ENCODE measurements at regions not wholly inside any gene's neighbourhood (a gene's known extent, or its start where the extent isn't known, plus 50 kb on each side); places are given as distances from the start of the nearest gene placed in this dataset.
"Not testable (repeated sequence)": the region's sequence is repeated elsewhere in the genome, so short reads cannot be mapped to it uniquely, and the experiment has no call there.

DNA sequence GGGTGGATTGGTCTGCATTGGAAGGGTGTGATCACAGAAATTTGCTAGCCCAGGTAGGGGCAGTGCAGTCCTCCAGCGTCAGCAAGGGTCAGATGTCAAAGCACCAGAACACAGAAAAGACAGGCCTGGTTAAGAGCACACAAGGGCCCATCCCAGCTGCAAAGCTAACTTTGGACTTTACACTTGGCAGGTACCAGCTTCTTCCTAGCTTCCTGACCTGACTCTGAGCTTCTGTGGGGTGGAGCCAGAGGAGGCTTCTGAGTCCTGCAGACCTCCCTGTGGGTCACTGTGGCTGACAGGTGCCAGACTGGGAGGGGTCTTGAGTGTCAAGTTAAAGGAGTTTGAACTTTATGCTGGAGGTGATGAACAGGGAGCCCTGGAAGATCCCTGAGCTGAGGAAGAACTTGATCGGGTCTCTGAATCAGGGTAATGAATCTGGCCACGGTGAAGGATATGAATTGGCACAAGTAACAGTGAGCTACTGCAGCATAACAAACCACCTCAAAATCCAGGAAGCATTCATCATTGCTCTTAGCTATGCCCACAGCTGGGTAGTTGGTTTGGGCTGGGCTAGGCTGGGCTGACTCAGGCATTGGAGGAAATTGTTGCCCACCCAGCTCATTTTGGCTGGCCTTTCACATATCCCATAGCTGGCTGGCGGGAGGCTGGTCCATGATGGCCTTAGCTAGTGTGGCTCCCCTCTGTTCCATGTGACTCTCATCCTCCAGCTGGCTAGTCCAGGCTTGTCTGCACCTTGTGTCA is 63.4 kb downstream of the BARX1 start:
- TF ChIP-seq, protein P1, sequence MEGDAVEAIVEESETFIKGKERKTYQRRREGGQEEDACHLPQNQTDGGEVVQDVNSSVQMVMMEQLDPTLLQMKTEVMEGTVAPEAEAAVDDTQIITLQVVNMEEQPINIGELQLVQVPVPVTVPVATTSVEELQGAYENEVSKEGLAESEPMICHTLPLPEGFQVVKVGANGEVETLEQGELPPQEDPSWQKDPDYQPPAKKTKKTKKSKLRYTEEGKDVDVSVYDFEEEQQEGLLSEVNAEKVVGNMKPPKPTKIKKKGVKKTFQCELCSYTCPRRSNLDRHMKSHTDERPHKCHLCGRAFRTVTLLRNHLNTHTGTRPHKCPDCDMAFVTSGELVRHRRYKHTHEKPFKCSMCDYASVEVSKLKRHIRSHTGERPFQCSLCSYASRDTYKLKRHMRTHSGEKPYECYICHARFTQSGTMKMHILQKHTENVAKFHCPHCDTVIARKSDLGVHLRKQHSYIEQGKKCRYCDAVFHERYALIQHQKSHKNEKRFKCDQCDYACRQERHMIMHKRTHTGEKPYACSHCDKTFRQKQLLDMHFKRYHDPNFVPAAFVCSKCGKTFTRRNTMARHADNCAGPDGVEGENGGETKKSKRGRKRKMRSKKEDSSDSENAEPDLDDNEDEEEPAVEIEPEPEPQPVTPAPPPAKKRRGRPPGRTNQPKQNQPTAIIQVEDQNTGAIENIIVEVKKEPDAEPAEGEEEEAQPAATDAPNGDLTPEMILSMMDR (IDR thresholded peaks at IDR 0.05; ENCODE audit: low read depth, low read length): no peak

DNA sequence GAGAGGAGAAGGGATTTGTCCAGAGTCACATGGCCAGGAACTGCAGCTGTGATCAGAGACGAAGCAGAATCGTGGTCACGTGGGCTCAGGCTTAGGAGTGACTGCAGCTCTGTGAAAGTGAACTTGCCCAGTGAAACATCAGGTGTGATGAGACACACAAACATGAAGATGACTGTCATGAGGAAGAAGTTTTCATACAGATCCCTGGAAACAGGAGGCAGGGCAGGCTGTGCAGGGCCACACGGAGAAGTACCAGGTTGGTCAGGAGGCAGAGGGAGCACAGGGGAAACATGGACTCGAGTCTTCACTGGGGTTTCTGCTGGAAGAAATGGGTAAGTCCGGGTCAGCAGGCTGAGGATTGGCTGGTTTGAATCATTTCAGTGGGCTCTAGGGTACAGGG is 64.1 kb downstream of the BARX1 start:
- TF ChIP-seq, protein P1 (IDR thresholded peaks at IDR 0.05; ENCODE audit: low read depth, low read length): no peak
- no peak for DNase-seq (ENCODE audit: extremely low read depth, low read depth)

More for the DNA sequence above, 63.4 kb downstream of the BARX1 start:
- no peak for DNase-seq (ENCODE audit: extremely low read depth, low read depth)

DNA sequence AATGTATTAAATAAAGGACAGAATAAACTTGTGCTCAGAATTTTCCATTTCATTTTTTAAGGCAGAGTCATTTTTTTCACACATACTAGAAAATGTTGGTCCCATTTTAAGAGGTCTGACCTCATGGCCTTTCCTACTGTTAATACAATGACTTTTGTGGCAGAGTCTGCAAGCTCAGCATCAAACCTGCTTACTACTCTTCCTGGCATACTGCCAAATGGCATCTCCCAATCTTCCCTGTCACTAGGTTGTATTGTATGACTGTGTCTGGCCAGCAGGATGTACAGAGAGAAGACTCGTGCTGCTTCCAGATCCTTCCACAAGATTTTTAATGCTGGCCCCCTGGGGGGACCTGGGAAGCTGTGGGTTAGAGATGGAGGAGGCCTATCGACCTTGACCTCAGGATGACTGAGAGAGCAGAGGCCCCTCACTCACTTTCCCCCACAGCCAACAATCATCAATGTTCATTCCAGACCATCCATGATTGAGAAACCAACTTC is 64.7 kb downstream of the BARX1 start:
- DNase-seq (ENCODE audit: extremely low read depth, low read depth): no peak
- TF ChIP-seq, protein P1 (IDR thresholded peaks at IDR 0.05; ENCODE audit: low read depth, low read length): no peak

DNA sequence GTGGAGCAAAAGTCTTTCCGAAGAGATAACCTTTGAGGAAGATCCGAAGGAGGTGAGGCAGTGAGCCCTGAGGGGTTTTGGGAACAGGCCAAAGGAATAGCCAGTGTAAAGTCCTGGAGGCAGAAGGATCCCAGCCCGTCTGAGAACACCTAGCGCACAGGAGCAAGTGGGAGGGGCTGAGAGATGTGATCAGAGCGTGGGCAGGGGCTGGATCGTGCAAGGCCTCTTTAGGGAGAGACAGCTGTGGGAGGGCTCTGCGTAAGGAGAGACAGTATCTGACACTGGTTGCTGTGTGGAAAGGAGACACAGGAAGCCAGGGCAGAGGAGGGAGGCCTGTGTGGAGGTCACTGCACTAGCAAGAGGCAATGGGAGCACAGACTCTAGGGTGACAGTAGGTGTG is 68.2 kb downstream of the BARX1 start:
- DNase-seq (ENCODE audit: extremely low read depth, low read depth): no peak
- TF ChIP-seq, protein P1 (IDR thresholded peaks at IDR 0.05; ENCODE audit: low read depth, low read length): no peak

DNA sequence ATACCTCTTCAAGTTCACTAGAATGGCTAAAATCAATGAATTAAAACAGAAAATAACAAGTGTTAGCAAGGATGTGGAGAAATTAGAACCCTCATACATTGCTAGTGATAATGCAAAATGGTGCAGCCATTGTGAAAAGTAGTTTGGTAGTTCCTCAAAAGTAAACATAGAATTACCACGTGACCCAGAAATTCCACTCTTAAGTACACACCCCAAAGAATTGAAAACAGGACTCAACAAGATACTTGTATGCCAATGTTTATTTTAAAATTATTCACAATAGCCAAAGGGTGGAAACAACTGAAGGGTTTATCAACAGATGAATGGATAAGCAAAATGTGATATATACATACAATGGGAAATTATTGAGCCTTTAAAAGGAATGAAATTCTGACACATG is 70.3 kb downstream of the BARX1 start:
- DNase-seq (ENCODE audit: extremely low read depth, low read depth): no peak
- TF ChIP-seq, protein P1 (IDR thresholded peaks at IDR 0.05; ENCODE audit: low read depth, low read length): no peak

DNA sequence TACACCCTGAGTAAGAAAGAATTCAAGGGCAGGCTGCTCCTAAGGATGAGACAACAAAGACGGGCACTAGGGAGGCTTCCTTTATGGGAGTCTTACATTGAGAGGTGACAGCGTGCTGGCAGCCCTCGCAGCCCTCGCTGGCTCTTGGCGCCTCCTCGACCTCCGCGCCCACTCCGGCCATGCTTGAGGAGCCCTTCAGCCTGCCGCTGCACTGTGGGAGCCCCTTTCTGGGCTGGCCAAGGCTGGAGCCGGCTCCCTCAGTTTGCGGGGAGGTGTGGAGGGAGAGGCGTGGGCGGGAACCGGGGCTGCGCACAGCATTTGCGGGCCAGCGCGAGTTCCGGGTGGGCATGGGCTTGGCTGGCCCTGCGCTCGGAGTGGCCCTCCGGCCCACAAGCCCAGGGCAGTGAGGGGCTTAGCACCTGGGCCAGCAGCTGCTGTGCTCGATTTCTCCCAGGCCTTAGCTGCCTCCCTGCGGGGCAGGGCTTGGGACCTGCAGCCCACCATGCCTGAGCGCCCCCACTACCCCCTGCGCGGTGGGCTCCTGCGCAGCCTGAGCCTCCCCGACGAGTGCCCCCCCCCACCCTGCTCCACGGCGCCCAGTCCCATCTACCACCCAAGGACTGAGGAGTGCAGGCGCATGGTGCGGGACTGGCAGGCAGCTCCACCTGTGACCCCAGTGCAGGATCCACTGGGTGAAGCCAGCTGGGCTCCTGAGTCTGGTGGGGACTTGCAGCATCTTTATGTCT is 75.3 kb downstream of the BARX1 start:
- not testable (repeated sequence) for DNase-seq (ENCODE audit: extremely low read depth, low read depth)

DNA sequence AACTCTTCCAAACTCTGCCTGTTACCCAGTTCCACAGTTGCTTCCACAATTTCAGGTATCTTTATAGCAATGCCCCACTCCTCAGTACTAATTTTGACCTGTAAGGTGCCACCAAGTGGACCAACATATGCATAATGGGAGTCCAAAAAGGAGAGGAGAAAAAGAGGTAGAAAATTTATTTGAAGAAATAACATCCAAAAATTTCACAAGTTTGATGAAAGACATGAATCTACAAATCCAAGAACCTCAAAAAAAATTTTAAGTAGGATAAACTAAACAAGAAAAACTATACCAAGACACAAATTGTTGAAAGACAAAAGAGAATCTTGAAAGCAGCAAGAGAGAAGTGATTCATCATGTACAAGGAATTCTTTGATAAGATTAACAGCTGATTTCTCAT is 79.8 kb downstream of the BARX1 start:
- DNase-seq (ENCODE audit: extremely low read depth, low read depth): no peak
- TF ChIP-seq, protein P1 (IDR thresholded peaks at IDR 0.05; ENCODE audit: low read depth, low read length): no peak
